ENCODE measurements at regions not wholly inside any gene's neighbourhood (a gene's known extent, or its start where the extent isn't known, plus 50 kb on each side); places are given as distances from the start of the nearest gene placed in this dataset.

DNA sequence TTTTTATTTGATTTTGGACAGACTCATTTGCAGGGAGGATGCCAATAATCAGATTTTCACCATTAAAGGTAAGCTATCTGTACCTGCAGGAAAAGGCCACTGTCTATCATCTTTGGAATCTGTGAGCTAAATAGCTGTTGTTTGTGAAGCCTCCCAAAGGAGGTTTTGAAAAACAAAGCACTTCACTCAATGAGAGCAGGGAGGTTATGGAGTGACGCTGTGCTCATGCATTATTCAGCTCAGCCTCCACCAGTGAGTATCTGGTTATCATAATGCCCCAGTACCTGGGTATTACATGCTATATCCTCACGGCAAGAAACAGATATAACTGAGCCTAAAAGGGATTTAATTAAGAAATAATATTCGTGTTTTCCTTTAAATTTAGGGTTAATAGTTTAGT is 189.6 kb upstream of the PIK3C3 start:
- no peak for ATAC-seq (replicated peaks; ENCODE audit: extremely low read depth, poor library complexity, severe bottlenecking)
- no peaks in the 10 kb centered on the region for H3K36me3 Mint-ChIP-seq (ENCODE audit: insufficient read depth)
- no peak for DNase-seq (ENCODE audit: low spot score in 2 of 2)
- H3K27ac Mint-ChIP-seq (ENCODE audit: low read depth) = no peak overlapping the region
- no peak overlapping the region for H3K4me3 Mint-ChIP-seq
- H3K27me3 Mint-ChIP-seq = no peaks in the 10 kb centered on the region
- H3K9me3 Mint-ChIP-seq = peaks cover 7% of the 10 kb centered on the region
- H3K4me1 Mint-ChIP-seq = no peaks in the 10 kb centered on the region

DNA sequence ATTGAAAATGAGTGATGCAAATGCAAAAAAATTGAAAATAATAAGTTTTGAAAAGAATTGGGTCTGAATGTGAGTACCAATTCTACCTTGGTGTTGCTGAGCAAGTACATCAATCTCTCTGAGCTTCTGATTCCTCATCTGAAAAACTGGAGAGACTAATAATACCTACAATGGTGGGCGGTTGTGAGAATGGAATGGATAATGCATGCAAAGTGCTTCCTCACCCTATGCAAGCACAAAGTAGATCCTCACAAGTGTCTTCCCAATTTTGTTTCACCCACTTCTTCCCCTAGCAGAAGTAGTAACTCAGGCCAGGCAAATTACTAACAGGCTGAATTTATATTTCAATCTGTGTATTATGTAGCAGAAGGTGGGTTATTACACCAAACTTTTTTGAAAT is 191.7 kb upstream of the PIK3C3 start:
- Mint-ChIP-seq H3K9me3 (peaks cover 3% of the 10 kb centered on the region), H3K27me3 (no peaks in the 10 kb centered on the region), H3K4me1 (no peaks in the 10 kb centered on the region), H3K36me3 (ENCODE audit: insufficient read depth) (no peaks in the 10 kb centered on the region), H3K27ac (ENCODE audit: low read depth) (no peak overlapping the region), H3K4me3 (no peak overlapping the region)
- ATAC-seq (replicated peaks; ENCODE audit: extremely low read depth, poor library complexity, severe bottlenecking) = no peak
- DNase-seq (ENCODE audit: low spot score in 2 of 2) = no peak

DNA sequence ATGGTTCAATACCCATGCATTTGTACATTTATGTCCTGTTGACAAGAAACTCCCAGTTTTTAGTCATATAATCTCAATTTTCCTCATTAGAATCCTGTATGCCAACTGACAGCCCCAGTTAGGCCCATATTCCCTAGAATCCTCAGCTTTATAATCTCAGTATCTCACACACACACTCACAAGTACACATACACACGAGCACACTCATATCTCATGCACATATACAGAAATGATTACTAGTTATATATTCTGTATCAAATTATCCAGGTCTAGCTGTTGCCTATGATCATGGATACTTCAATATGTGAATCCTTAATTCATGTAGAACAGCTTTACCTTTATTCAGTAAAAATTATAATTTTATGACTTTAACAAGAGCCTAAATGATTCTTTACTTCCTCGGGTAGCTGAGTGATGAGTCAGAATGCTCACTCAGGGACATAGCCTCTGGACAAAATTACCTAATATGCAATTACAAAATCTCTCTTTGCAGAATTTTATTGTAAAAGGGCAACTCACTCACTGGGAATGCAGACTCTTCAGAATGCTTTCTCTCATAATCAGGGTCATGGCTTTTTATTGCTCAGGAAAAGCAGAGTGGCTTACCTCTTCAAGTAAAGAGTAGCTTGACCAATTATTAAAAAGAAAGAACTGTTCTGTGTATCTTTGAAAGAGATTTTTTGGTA is 193.6 kb upstream of the PIK3C3 start:
- Mint-ChIP-seq H3K27ac (ENCODE audit: low read depth) (no peak overlapping the region), H3K4me3 (no peak overlapping the region), H3K36me3 (ENCODE audit: insufficient read depth) (no peaks in the 10 kb centered on the region), H3K9me3 (no peaks in the 10 kb centered on the region), H3K4me1 (no peaks in the 10 kb centered on the region), H3K27me3 (no peaks in the 10 kb centered on the region)
- ATAC-seq (replicated peaks; ENCODE audit: extremely low read depth, poor library complexity, severe bottlenecking) (no peak), DNase-seq (ENCODE audit: low spot score in 2 of 2) (no peak)

- ATAC-seq (replicated peaks; ENCODE audit: extremely low read depth, poor library complexity, severe bottlenecking) = no peak
- H3K9me3 Mint-ChIP-seq = no peaks in the 10 kb centered on the region
- no peak for DNase-seq (ENCODE audit: low spot score in 2 of 2)
- H3K4me3 Mint-ChIP-seq = no peak overlapping the region
- no peaks in the 10 kb centered on the region for H3K27me3 Mint-ChIP-seq
- no peaks in the 10 kb centered on the region for H3K4me1 Mint-ChIP-seq
- no peaks in the 10 kb centered on the region for H3K36me3 Mint-ChIP-seq (ENCODE audit: insufficient read depth)
- H3K27ac Mint-ChIP-seq (ENCODE audit: low read depth) = no peak overlapping the region
These were observed 196.5 kb upstream of the PIK3C3 start for GRCh38 chr18:41758534-41758933.

GRCh38 chr18:41756141-41756540 is 198.9 kb upstream of the PIK3C3 start:
- no peak for DNase-seq (ENCODE audit: low spot score in 2 of 2)
- H3K4me3 Mint-ChIP-seq = no peak overlapping the region
- H3K36me3 Mint-ChIP-seq (ENCODE audit: insufficient read depth) = no peaks in the 10 kb centered on the region
- no peak for ATAC-seq (replicated peaks; ENCODE audit: extremely low read depth, poor library complexity, severe bottlenecking)
- H3K9me3 Mint-ChIP-seq = no peaks in the 10 kb centered on the region
- no peaks in the 10 kb centered on the region for H3K4me1 Mint-ChIP-seq
- no peaks in the 10 kb centered on the region for H3K27me3 Mint-ChIP-seq
- no peak overlapping the region for H3K27ac Mint-ChIP-seq (ENCODE audit: low read depth)

DNA sequence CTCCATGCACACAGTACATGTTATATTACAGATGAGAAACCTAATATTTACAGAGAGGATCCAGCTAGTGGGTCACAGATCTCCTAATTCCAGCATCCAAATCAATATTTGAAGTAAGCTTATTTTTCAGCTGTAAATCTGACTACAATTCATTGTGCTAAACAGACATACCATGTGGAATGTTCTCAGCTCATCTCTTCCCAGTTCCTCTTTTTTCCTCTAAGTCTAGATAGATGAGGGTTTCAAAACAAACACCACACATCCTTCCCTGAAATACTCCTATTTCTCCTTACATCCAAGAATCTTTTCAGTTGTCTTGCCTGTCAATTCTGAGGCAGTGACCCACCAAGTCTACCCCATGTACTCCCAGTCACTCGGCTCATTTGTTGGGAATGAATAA is 200.7 kb upstream of the PIK3C3 start:
- Mint-ChIP-seq H3K36me3 (ENCODE audit: insufficient read depth) (no peaks in the 10 kb centered on the region), H3K27me3 (no peaks in the 10 kb centered on the region), H3K27ac (ENCODE audit: low read depth) (no peak overlapping the region), H3K4me3 (no peak overlapping the region), H3K9me3 (peaks cover 5% of the 10 kb centered on the region), H3K4me1 (no peaks in the 10 kb centered on the region)
- ATAC-seq (replicated peaks; ENCODE audit: extremely low read depth, poor library complexity, severe bottlenecking) = no peak
- no peak for DNase-seq (ENCODE audit: low spot score in 2 of 2)

GRCh38 chr18:41753826-41754225 is 201.2 kb upstream of the PIK3C3 start:
- no peak for DNase-seq (ENCODE audit: low spot score in 2 of 2)
- H3K27me3 Mint-ChIP-seq = no peaks in the 10 kb centered on the region
- no peak for ATAC-seq (replicated peaks; ENCODE audit: extremely low read depth, poor library complexity, severe bottlenecking)
- peaks cover 5% of the 10 kb centered on the region for H3K9me3 Mint-ChIP-seq
- no peaks in the 10 kb centered on the region for H3K36me3 Mint-ChIP-seq (ENCODE audit: insufficient read depth)
- H3K4me1 Mint-ChIP-seq = no peaks in the 10 kb centered on the region
- H3K4me3 Mint-ChIP-seq = no peak overlapping the region
- H3K27ac Mint-ChIP-seq (ENCODE audit: low read depth) = no peak overlapping the region

DNA sequence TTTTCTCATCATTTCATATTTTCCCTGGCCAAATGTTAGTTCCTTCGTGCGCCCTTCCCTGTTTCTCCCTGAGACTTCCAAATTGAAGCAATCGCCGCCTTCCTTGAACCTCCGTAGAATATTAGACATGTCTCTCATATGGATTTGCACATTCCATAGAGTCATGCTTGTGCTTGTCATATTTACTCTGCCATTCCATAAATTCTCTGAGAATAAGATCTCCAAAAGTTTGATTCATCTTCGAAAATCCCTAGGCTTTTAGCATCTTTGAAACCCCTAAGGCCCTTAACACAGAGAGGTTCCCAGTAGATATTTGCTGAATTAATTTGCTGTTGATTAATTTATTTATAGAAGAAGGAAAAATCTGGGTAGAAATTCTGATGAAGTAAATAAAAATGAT is 202.2 kb upstream of the PIK3C3 start:
- Mint-ChIP-seq H3K27me3 (no peaks in the 10 kb centered on the region), H3K36me3 (ENCODE audit: insufficient read depth) (no peaks in the 10 kb centered on the region), H3K4me1 (no peaks in the 10 kb centered on the region), H3K27ac (ENCODE audit: low read depth) (no peak overlapping the region), H3K9me3 (peaks cover 5% of the 10 kb centered on the region), H3K4me3 (no peak overlapping the region)
- DNase-seq (ENCODE audit: low spot score in 2 of 2) = no peak
- ATAC-seq (replicated peaks; ENCODE audit: extremely low read depth, poor library complexity, severe bottlenecking) = no peak

GRCh38 chr18:41751652-41752051 is 203.4 kb upstream of the PIK3C3 start:
- Mint-ChIP-seq H3K27ac (ENCODE audit: low read depth) (no peak overlapping the region), H3K36me3 (ENCODE audit: insufficient read depth) (no peaks in the 10 kb centered on the region), H3K9me3 (peaks cover 5% of the 10 kb centered on the region), H3K27me3 (no peaks in the 10 kb centered on the region), H3K4me1 (no peaks in the 10 kb centered on the region), H3K4me3 (no peak overlapping the region)
- ATAC-seq (replicated peaks; ENCODE audit: extremely low read depth, poor library complexity, severe bottlenecking) (no peak), DNase-seq (ENCODE audit: low spot score in 2 of 2) (no peak)

- Mint-ChIP-seq H3K27ac (ENCODE audit: low read depth) (no peak overlapping the region), H3K4me3 (no peak overlapping the region), H3K27me3 (no peaks in the 10 kb centered on the region), H3K36me3 (ENCODE audit: insufficient read depth) (no peaks in the 10 kb centered on the region), H3K4me1 (no peaks in the 10 kb centered on the region), H3K9me3 (peaks cover 5% of the 10 kb centered on the region)
- DNase-seq (ENCODE audit: low spot score in 2 of 2) (no peak), ATAC-seq (replicated peaks; ENCODE audit: extremely low read depth, poor library complexity, severe bottlenecking) (no peak)
These were observed 203.9 kb upstream of the PIK3C3 start for GRCh38 chr18:41751161-41751560.

DNA sequence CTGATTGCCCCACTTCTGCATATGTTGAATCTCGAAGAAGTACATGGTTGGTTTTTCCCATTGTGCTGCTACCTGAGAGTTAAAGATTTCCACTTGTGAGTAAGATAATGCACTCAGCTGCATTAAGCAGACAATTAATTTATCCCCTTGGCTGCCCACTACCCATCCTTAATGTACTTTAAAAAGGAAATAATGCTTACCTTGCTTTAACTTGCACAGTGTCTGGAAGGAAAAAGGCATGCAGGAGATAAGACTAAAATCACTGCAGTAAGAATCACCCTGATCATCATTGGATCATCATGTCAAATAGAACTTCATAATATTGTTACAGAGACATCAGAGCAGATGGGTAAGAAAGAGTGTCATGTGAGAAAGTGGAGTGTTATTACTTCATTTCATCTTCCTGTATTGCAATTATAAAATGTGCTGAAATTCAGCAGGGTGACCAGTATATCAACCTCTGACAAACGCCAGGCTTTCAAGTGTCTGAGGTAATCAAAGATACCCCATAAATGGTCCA is 207.3 kb upstream of the PIK3C3 start:
- no peak for DNase-seq (ENCODE audit: low spot score in 2 of 2)
- no peak overlapping the region for H3K4me3 Mint-ChIP-seq
- H3K4me1 Mint-ChIP-seq = no peaks in the 10 kb centered on the region
- H3K27me3 Mint-ChIP-seq = no peaks in the 10 kb centered on the region
- no peak for ATAC-seq (replicated peaks; ENCODE audit: extremely low read depth, poor library complexity, severe bottlenecking)
- peaks cover 5% of the 10 kb centered on the region for H3K9me3 Mint-ChIP-seq
- H3K36me3 Mint-ChIP-seq (ENCODE audit: insufficient read depth) = no peaks in the 10 kb centered on the region
- no peak overlapping the region for H3K27ac Mint-ChIP-seq (ENCODE audit: low read depth)

GRCh38 chr18:41745166-41746049 is 209.6 kb upstream of the PIK3C3 start:
- H3K27me3 Mint-ChIP-seq = no peaks in the 10 kb centered on the region
- no peak for ATAC-seq (replicated peaks; ENCODE audit: extremely low read depth, poor library complexity, severe bottlenecking)
- H3K9me3 Mint-ChIP-seq = peaks cover 4% of the 10 kb centered on the region
- H3K4me3 Mint-ChIP-seq = no peak overlapping the region
- no peak for DNase-seq (ENCODE audit: low spot score in 2 of 2)
- no peak overlapping the region for H3K27ac Mint-ChIP-seq (ENCODE audit: low read depth)
- no peaks in the 10 kb centered on the region for H3K36me3 Mint-ChIP-seq (ENCODE audit: insufficient read depth)
- no peaks in the 10 kb centered on the region for H3K4me1 Mint-ChIP-seq

DNA sequence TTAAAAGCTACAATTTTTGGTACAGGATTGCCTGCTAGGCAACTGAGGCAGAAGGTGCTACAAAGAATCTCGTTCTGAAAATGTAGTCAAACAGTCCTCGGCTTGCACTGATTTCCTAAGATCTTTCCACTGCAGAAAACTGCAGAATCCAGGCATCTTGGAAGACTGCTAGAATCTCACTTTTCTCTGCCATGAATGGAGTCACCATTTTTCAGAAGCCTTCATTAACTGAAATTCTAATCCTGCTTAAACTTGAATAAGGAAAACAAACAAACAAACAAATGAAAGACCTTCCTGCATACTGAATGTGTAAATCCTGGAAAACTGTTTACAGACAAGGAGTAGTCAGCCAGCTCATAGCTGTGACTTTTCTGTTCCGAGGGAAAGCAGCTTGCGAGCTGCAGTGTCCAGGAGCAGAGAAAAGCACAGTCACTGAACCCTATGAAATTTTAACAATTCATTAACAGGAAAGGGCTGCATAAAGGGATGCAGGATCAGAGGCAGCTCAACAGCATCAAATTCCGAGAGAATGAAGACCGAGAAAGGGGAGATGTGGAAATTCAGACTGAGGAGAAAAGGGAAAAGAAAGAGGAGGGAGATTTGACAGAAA is 210.5 kb upstream of the PIK3C3 start:
- no peak overlapping the region for H3K4me3 Mint-ChIP-seq
- no peaks in the 10 kb centered on the region for H3K36me3 Mint-ChIP-seq (ENCODE audit: insufficient read depth)
- H3K9me3 Mint-ChIP-seq = no peaks in the 10 kb centered on the region
- ATAC-seq (replicated peaks; ENCODE audit: extremely low read depth, poor library complexity, severe bottlenecking) = no peak
- H3K27ac Mint-ChIP-seq (ENCODE audit: low read depth) = no peak overlapping the region
- H3K4me1 Mint-ChIP-seq = no peaks in the 10 kb centered on the region
- no peak for DNase-seq (ENCODE audit: low spot score in 2 of 2)
- no peaks in the 10 kb centered on the region for H3K27me3 Mint-ChIP-seq

Data from central memory CD8-positive, alpha-beta T cell (primary cell).